NCI-H526 treated with DMSO at 0.1 percent for 48 hours (cell line): ENCODE measurements at regions not wholly inside any gene's neighbourhood (a gene's known extent, or its start where the extent isn't known, plus 50 kb on each side); places are given as distances from the start of the nearest gene placed in this dataset.

Source experiments
- DNase-seq: peaks from one replicate; lab custom pipeline; 2025; lab: John Stamatoyannopoulos, UW

GRCh38 chr5:133686566-133686965 lies 74.2 kb upstream of the FSTL4 start:
- no peak for DNase-seq

GRCh38 chr5:133685402-133686018 lies 73.2 kb upstream of the FSTL4 start:
- no peak for DNase-seq

GRCh38 chr5:133683646-133684596 lies 71.6 kb upstream of the FSTL4 start:
- no peak for DNase-seq

- no peak for DNase-seq
Measured at GRCh38 chr5:133682451-133682850, 70.1 kb upstream of the FSTL4 start.

- DNase-seq: no peak
Measured at GRCh38 chr5:133681896-133682295, 69.6 kb upstream of the FSTL4 start.

- no peak for DNase-seq
Measured at GRCh38 chr5:133680830-133681565, 68.7 kb upstream of the FSTL4 start.

- no peak for DNase-seq
Measured at GRCh38 chr5:133679534-133679933, 67.2 kb upstream of the FSTL4 start.

- no peak for DNase-seq
Measured at GRCh38 chr5:133675376-133676154, 63.2 kb upstream of the FSTL4 start.

- no peak for DNase-seq
Measured at GRCh38 chr5:133670336-133670735, 58.0 kb upstream of the FSTL4 start.

GRCh38 chr5:133669472-133669871 lies 57.1 kb upstream of the FSTL4 start:
- DNase-seq: no peak

GRCh38 chr5:133668458-133668857 lies 56.1 kb upstream of the FSTL4 start:
- DNase-seq: no peak

GRCh38 chr5:133667217-133667616 lies 54.9 kb upstream of the FSTL4 start:
- DNase-seq: no peak

- no peak for DNase-seq
Measured at GRCh38 chr5:133665571-133665970, 53.2 kb upstream of the FSTL4 start.

- no peak for DNase-seq
Measured at GRCh38 chr5:133664422-133664821, 52.1 kb upstream of the FSTL4 start.

GRCh38 chr5:133663397-133664054 lies 51.2 kb upstream of the FSTL4 start:
- DNase-seq: no peak

- no peak for DNase-seq
Measured at GRCh38 chr5:133662578-133662977, 50.2 kb upstream of the FSTL4 start.
